GM18907 (cell line): ENCODE measurements at regions not wholly inside any gene's neighbourhood (a gene's known extent, or its start where the extent isn't known, plus 50 kb on each side); places are given as distances from the start of the nearest gene placed in this dataset.

ENCODE experiments used
- ATAC-seq: cut with Tn5 transposase; IDR thresholded peaks from one replicate; pipeline ENCODE4 v1.9.1; 2021; ENCODE audit warnings: mild to moderate bottlenecking, moderate library complexity; ENCODE audit not compliant: unreplicated experiment

DNA sequence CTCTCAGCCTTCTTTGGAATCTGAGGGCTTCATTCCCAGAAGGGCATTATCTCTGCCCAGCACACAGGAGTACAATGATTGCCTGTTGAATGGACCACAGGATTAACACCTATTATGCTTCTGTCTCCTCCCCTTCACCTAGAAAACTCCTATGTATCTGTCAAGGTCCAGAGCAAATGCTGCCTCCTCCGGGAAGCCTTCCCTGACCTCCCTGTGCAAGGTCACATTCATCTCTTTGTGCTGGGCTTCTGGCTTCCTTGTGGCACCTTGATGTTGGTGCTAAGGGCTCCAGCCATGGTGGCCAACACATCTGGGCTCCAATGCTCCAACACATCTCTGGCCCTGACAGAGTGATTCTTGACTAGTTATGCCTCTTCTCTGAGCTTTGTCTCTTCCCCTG is 49.9 kb upstream of the ATP2B2 start:
- no peak for ATAC-seq

DNA sequence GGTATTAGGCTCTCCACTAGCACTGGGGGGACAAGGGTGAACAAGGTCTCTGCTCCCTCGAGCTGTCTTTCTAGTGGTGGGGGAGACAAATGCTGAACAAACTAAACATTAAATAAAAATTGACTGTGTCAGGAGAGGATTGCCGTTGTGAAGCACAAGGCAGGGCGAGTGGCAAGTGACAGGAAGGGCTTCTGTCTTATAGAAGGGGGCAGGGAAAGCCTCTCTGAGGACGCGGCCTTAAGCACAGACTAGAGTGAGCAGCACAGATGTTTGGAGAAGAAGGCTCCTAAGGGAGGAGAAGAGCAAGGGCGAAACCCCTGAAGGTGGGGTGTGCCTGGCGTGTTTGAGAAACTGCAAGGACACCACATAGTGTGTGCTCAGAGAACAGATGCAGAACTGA is 50.9 kb upstream of the ATP2B2 start:
- ATAC-seq = no peak

GRCh38 chr3:10557250-10557649 is 51.9 kb upstream of the ATP2B2 start:
- no peak for ATAC-seq

DNA sequence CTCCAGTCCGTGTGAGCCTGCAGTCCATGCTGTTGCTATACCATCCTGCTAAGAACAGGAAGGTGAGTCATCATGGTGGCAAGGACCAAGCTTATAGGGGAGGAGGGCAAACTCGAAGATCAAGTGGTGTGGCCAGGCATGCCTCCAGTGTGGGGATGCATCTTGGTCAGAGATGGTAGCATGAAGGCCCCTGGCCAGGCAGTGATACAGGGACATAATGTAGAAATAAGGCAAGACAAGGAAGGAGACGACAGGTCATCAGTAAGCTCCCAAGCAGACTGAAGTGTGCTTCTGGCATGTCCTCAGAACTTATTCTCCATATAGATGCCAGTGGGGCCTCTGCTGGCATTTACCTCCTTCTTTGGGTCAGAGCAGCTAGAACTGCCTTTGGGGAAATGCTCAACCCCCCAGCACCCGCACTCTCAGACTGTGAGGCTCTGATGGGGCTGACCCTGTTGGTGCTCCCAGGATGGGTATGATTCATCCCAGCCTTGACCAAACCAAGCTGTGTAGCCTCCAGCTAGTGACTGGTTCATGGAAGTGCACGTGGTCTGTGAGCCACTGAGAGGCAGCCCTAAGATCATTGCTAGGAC is 52.5 kb upstream of the ATP2B2 start:
- no peak for ATAC-seq

DNA sequence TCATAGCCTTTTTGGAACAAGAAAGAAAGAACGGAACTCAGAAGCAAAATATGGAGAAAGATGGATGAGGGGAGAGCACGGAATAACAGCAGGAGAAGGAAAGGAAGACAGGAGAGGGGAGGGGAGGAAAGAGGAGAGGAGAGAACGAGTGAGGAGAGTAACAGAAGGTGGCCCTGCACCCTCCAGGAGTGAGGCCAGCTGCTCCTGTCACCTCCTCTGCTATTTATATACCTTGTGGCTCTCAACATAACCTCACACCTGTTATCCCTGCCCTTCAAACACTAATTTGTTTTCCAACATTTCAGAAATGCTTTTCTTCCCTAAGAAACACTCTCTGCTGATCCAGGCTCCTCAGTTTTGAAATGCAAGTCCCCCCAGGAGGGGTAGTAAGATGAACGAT is 53.4 kb upstream of the ATP2B2 start:
- no peak for ATAC-seq

DNA sequence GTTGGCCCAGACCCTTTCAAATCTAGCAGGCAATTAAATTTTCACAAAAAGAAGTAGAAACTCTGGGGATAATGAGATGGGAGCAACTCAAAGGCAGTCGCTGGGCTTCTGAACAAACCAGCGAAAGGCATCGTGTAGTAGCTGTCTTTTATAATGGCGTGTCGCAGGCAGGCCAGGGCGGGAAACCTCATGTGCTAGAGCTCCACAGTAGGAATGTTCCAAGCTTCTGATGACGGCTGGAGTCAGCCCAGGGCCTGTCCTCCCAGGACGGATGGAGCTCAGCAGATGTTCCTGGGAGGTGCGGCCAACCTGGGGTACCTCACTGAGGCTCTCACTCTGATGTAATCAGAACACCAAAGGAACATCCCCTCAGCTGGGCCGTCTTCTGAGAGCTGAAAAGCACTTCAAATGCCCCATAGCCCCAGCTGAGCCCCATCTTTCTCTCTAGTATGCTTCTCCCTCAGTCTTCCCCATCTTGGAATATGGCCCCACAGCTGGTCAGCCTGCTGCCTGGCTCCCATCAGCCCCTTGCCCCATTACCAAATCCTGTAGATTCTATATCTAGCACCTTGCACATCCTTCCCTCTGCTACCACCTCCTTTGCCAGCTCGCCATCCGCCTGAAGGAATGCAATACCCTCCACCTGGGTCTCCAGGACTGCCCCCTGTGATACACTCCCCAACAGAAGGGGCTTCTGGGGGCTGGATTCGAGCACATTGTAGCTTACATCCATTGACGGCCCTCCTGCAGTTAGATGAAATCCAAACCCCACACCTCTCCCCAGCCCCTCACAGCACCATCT is 54.9 kb upstream of the ATP2B2 start:
- ATAC-seq = no peak

DNA sequence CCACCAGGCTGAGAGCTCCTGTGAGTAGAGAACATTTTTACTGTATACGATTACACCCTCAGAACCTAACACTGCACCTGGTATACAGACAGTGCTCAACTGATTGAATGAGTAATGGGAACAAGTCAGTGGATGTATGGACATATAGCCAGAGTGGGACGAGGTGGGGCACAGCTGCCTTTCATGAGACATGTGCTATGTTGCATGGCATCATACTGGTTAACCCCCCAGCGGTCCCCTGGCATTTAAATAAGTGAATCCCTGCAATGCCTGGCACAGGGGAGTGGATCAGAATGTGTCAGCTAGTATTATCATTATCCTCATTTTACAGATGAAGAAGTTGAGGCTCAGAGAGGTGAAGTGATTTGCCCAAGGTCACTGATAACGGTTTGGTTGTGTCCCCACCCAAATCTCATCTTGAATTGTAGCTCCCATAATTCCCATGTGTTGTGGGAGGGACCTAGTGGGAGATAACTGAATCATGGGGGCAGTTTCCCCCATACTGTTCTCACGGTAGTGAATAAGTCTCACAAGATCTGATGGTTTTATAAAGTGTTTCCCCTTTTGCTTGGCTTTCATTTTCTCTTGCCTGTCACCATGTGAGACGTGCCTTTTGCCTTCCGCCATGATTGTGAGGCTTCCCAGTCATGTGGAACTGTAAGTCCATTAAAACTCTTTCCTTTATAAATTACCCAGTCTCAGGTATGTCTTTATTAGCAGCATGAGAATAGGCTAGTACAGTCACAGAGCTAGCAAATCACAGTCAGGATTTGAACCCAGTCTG is 56.0 kb upstream of the ATP2B2 start:
- ATAC-seq = no peak

DNA sequence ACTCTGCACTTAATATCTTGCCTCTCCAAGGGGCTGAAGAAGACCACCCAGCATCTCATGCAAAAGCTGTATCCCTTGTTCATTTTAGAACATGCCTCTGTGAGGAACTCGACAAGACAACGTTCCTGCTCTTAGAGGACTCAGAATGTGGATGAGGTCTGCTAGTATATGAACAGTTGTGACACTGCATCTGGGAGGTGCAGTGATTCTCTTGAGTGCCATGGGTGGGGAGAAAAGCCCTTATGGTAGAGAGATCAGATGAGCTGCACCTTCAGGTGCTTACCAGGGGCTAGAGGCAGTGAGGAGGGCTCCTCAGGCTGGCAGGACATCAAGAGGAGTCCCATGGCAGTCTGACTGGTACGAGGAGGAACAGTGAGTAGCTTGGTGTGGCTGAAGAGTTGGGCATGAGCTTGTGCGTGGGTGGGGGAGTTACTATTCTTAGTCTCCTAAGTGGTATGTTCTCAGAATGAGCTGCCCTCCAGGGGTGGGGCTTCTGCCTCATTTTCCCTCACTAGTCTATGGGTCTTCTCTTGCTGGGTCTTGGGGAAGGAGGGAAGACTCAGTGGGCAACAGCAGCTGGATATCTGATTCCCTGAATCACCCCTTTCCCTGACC is 56.7 kb upstream of the ATP2B2 start:
- ATAC-seq = no peak

- peak; percentile 83 for ATAC-seq
Measured at GRCh38 chr3:10563396-10563795, 58.0 kb upstream of the ATP2B2 start.

DNA sequence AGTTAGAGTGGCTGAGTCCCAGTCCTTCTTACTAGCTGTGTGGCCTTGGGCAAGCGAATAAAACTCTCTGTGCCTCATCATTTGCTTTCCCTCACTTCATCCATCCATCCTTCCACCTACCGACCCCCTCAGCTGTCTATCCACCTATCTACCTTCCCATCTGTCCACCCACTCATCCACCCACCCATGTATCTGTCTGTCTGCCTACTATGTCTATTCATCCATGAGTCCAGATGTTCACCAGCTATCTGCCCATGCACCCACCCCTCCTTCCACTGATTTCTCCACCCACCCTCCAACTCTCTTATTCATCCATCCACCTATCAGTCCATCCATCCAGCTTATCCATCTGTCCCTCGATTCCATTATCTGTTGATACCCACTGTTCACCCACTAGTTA is 60.4 kb upstream of the ATP2B2 start:
- no peak for ATAC-seq

DNA sequence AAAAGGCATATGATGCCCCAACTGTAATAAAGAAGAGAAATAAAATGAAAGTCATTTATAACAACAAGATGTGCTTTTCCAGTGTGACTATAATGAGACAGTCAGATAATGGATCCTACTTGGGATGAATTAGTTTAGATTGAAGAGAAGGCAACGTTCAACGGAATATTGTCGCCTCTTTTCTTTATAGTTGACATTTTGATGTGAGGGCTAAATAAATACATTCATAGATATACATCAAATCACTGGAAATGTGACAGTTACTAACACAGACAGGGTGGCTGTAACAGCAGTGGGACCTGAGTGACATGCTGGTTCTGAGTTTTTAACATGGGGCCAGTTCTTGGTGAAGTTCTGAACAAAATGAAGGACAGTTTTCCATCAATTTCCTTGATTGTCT is 61.1 kb upstream of the ATP2B2 start:
- no peak for ATAC-seq

GRCh38 chr3:10568549-10568948 is 63.2 kb upstream of the ATP2B2 start:
- no peak for ATAC-seq

DNA sequence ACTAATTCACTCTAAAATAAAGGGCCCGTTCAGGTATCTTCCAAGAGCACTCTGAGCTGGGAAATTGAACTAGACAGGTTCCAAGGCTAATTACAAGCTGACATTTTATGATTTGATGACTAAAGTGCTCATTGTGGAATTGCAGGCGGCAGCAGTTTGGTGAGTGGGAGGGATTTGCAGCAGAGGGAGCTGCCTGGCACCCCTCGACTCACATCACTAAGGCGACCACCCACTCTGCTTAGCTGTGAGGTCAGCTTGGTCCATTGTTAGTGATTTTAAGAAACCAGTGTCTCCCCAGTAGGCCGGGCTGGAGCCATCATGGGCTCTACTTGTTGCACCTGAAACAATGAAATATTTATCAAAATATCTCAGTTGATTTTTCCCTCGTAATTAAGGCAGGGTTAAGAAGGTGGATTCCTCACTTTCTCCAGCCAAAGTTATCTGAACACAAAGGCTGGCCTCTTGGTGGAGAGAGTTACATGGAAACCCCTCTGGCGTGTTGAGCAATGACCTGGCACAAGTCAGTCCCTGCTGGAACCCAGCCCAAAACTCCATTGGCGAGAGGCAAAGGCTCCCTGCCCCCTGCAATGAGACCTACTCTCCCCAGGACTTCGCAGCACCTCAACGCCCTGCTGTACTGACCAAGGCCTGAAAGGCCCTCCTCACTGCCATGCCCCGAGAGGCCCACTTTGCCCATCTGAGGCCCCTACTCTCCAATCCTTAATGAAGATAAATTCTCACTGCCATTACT is 65.0 kb upstream of the ATP2B2 start:
- no peak for ATAC-seq

- ATAC-seq = no peak
Measured at GRCh38 chr3:10574101-10574620, 68.8 kb upstream of the ATP2B2 start.

DNA sequence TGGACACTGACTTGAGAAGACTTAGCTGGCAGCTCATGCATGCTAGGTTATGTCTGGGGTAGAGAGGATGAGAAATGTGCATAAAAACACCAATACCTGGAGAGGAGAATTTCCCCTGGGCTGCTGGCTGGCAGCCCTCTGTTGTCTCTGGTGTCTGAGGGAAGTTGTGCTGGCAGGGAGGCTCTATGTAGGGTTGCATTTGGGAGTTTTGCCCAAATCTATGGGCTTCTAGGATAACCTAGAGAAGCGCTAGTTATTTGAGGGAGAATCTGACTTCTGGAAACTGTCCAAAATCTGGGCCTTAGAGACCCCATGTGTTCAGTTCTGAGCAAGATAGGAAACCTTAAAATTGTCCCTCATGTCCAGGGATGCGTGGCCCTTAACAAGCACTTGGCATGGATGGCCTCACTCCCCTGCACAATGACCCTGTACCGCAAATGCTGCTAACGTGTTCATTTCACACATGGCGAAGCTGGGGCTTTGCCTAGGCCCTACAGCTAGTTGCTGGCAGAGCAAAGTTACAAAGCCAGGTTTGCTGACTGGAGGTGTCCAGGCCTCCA is 70.3 kb upstream of the ATP2B2 start:
- no peak for ATAC-seq

- ATAC-seq = no peak
Measured at GRCh38 chr3:10577486-10577885, 72.1 kb upstream of the ATP2B2 start.

- no peak for ATAC-seq
Measured at GRCh38 chr3:10580426-10580825, 75.0 kb upstream of the ATP2B2 start.

- ATAC-seq = no peak
Measured at GRCh38 chr3:10581251-10581650, 75.9 kb upstream of the ATP2B2 start.

GRCh38 chr3:10581716-10582115 is 76.3 kb upstream of the ATP2B2 start:
- no peak for ATAC-seq

DNA sequence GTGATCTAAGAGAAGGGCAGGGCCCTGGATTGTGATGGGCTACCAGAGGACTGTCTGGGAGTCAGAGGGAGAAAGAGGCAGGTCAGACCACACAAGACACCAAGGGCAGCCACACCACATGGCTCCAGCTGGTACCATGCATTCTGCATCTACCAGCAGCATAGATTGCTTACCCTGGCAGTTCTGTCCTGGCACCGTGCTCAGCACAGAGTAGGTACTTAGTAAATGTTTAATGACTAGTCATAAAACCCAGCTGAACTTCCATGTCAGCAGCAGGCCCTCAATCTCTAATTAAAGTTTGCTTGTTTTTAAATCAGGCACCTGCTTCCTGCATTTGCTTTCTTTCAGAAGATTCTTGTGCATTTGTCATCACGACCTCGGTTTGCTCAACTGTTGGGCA is 77.3 kb upstream of the ATP2B2 start:
- ATAC-seq = no peak
